Neural progenitor cell (in vitro differentiated cells): ENCODE measurements at regions not wholly inside any gene's neighbourhood (a gene's known extent, or its start where the extent isn't known, plus 50 kb on each side); places are given as distances from the start of the nearest gene placed in this dataset.

Source experiments
- CTCF ChIP-seq: fragments of 200-600 bp; sonication (generic); IDR thresholded peaks from 2 replicates; pipeline ENCODE4 v1.5.1; 2017; ENCODE audit warnings: antibody characterized with exemption, mild to moderate bottlenecking
- EZH2 ChIP-seq: fragments of 200-600 bp; sonication (generic); IDR thresholded peaks from 2 replicates; pipeline ENCODE4 v1.6.1; 2017; ENCODE audit warnings: antibody characterized with exemption, mild to moderate bottlenecking, moderate library complexity

GRCh38 chr11:127925475-127925874 is 661.9 kb downstream of the ETS1 start:
- no peak for TF ChIP-seq CTCF
- no peak for TF ChIP-seq EZH2
